H1 (cell line): ENCODE measurements at regions not wholly inside any gene's neighbourhood (a gene's known extent, or its start where the extent isn't known, plus 50 kb on each side); places are given as distances from the start of the nearest gene placed in this dataset.

ENCODE experiments used
- CHD7 ChIP-seq: fragments of 300-600 bp; sonication (generic); IDR thresholded peaks from 2 replicates; pipeline ENCODE4 v1.7.1; 2012; ENCODE audit warnings: low read length, moderate library complexity, mild to moderate bottlenecking, inconsistent platforms; ENCODE audit not compliant: insufficient replicate concordance

- TF ChIP-seq CHD7 = no peak
Observed at GRCh38 chr9:33731142-33731541, 64.2 kb upstream of the PRSS3 start (continued).
